OCI-LY7 (cell line): ENCODE measurements at regions not wholly inside any gene's neighbourhood (a gene's known extent, or its start where the extent isn't known, plus 50 kb on each side); places are given as distances from the start of the nearest gene placed in this dataset.

ENCODE experiments used
- BruUV-seq: library from RNA; stranded (reverse); fragments of 400-500 nt; replicated peaks from 2 replicates; lab custom pipeline; 2021; lab: Mats Ljungman, UMichigan
- CTCF ChIA-PET: fragments of 300-600 bp; sonication (Branson Sonifier 250); formaldehyde crosslinking; loops from one replicate; lab custom pipeline; 2022; ENCODE audit warnings: antibody characterized with exemption; ENCODE audit not compliant: unreplicated experiment; lab: Charles Lee
- POLR2A ChIA-PET: fragments of 300-600 bp; sonication (Branson Sonifier 250); formaldehyde crosslinking; loops from one replicate; lab custom pipeline; 2022; ENCODE audit warnings: antibody characterized with exemption; lab: Charles Lee
- DNase-seq: peaks from one replicate; pipeline ENCODE4 v3.0.0-alpha.2; 2015; ENCODE audit warnings: low spot score
- H2AFZ ChIP-seq: fragments of 200-600 bp; sonication (generic), shearing (Covaris generic); 2 replicates; pipeline ENCODE4 v1.6.1; 2014; ENCODE audit warnings: mild to moderate bottlenecking, antibody characterized with exemption, low read length, moderate library complexity
- H3K27ac ChIP-seq: fragments of 200-600 bp; sonication (generic); 2 replicates; pipeline ENCODE4 v1.5.1; 2014; ENCODE audit warnings: mixed run types, low read depth, mild to moderate bottlenecking, moderate library complexity, low read length, inconsistent platforms; ENCODE audit not compliant: poor library complexity, severe bottlenecking
- H3K36me3 ChIP-seq: fragments of 200-600 bp; sonication (generic); 2 replicates; pipeline ENCODE4 v1.6.1; 2014; ENCODE audit warnings: mild to moderate bottlenecking, antibody characterized with exemption, low read length, moderate library complexity, mixed read lengths; ENCODE audit not compliant: insufficient read depth
- H3K4me1 ChIP-seq: fragments of 200-600 bp; sonication (generic); 2 replicates; pipeline ENCODE4 v1.5.1; 2014; ENCODE audit warnings: mild to moderate bottlenecking, low read length; ENCODE audit not compliant: insufficient read depth, poor library complexity, severe bottlenecking
- H3K4me2 ChIP-seq: fragments of 200-600 bp; sonication (generic); 2 replicates; pipeline ENCODE4 v1.6.1; 2014; ENCODE audit warnings: mild to moderate bottlenecking, low read length
- H3K4me3 ChIP-seq: fragments of 200-600 bp; sonication (generic); 2 replicates; pipeline ENCODE4 v1.5.1; 2014; ENCODE audit warnings: mild to moderate bottlenecking, low read depth, low read length; ENCODE audit not compliant: poor library complexity, severe bottlenecking
- H3K79me2 ChIP-seq: fragments of 200-600 bp; sonication (generic); 2 replicates; pipeline ENCODE4 v1.6.1; 2016; ENCODE audit warnings: low read depth, mild to moderate bottlenecking, low read length, moderate library complexity, mixed read lengths; ENCODE audit not compliant: insufficient read depth
- H3K9me2 ChIP-seq: fragments of 200-600 bp; sonication (generic); 2 replicates; pipeline ENCODE4 v1.6.1; 2016; ENCODE audit warnings: mild to moderate bottlenecking, low read length, mixed read lengths; ENCODE audit not compliant: insufficient read depth
- H3K9me3 ChIP-seq: fragments of 200-600 bp; sonication (generic); 2 replicates; pipeline ENCODE4 v1.6.1; 2014; ENCODE audit warnings: mild to moderate bottlenecking, mixed run types, low read length, mixed read lengths
- H4K20me1 ChIP-seq: fragments of 200-600 bp; sonication (generic); 2 replicates; pipeline ENCODE4 v1.6.1; 2014; ENCODE audit warnings: mild to moderate bottlenecking, antibody characterized with exemption, low read length, moderate library complexity, mixed read lengths; ENCODE audit not compliant: insufficient read depth
- EZH2phosphoT487 ChIP-seq: fragments of 200-600 bp; sonication (generic); IDR thresholded peaks from 2 replicates; pipeline ENCODE4 v1.6.1; 2018; ENCODE audit warnings: low read depth, borderline replicate concordance, mild to moderate bottlenecking, mixed run types, antibody characterized with exemption, low read length, moderate library complexity, mixed read lengths
- intact Hi-C: fragments of 100-400 bp; cut with micrococcal nuclease; formaldehyde crosslinking; loops from one replicate; pipeline ENCODE4 v1.10.0; 2022; ENCODE audit not compliant: unreplicated experiment
- TF ChIP-seq, protein P1 (sequence below): fragments of 200-600 bp; sonication (generic); conservative IDR thresholded peaks from 2 replicates; pipeline ENCODE4 v1.5.1; 2014; ENCODE audit warnings: mild to moderate bottlenecking, antibody characterized with exemption, low read length, moderate library complexity, mixed read lengths

DNA sequence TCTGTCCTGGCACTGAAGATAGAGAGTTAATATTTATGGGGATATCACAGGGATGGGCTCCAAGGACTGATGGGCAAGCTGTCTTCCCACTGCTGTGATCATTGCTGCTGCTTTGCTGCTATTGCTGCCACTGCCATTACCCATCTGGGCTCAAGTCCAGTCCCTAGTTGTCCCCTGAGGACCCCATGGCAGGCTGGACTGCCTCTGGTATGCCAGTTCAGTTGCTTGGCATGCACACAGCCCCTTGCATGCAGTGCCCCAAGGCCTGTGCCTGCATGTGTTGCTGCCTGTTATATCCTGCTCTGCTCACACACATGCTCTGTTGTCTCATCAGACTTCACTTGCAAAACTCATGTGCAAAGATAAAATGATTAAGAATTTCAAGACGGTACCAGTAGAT, 109.5 kb downstream of the ADRA2A start:
- H3K4me1 ChIP-seq = no peaks in the 10 kb centered on the region
- H3K4me3 ChIP-seq = no peak overlapping the region
- ChIA-PET CTCF (no interaction called here), POLR2A (no interaction called here)
- no peak for DNase-seq
- no peaks in the 10 kb centered on the region for H3K9me2 ChIP-seq
- intact Hi-C loops = no loop called here
- H4K20me1 ChIP-seq = no peaks in the 10 kb centered on the region
- H3K27ac ChIP-seq = no peak overlapping the region
- H3K9me3 ChIP-seq = no peaks in the 10 kb centered on the region
- TF ChIP-seq, protein P1, sequence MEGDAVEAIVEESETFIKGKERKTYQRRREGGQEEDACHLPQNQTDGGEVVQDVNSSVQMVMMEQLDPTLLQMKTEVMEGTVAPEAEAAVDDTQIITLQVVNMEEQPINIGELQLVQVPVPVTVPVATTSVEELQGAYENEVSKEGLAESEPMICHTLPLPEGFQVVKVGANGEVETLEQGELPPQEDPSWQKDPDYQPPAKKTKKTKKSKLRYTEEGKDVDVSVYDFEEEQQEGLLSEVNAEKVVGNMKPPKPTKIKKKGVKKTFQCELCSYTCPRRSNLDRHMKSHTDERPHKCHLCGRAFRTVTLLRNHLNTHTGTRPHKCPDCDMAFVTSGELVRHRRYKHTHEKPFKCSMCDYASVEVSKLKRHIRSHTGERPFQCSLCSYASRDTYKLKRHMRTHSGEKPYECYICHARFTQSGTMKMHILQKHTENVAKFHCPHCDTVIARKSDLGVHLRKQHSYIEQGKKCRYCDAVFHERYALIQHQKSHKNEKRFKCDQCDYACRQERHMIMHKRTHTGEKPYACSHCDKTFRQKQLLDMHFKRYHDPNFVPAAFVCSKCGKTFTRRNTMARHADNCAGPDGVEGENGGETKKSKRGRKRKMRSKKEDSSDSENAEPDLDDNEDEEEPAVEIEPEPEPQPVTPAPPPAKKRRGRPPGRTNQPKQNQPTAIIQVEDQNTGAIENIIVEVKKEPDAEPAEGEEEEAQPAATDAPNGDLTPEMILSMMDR = no peak
- TF ChIP-seq EZH2phosphoT487 = no peak
- H3K4me2 ChIP-seq = no peak overlapping the region
- no peak overlapping the region for H2AFZ ChIP-seq
- H3K79me2 ChIP-seq = no peaks in the 10 kb centered on the region
- BruUV-seq = no TSS peak
- no peaks in the 10 kb centered on the region for H3K36me3 ChIP-seq

DNA sequence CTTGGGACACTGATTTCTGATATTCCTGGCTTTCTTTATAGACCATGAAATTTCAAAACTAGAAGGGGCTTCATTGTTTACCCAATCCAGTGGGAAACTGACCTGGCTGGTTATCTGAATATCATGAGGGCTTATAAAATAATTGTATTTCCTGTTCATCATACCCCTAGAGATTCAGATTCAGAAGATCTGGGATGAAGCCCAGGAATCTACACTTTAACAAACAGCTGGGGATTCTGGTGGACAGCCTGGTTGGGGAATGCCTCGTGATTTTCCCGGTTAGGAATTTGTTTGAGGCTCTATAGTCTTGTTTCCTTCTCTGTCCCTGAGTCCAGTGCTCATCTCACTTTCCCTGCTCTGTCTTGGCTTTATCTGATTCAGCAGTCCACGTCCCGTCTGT, 110.3 kb downstream of the ADRA2A start:
- H3K4me2 ChIP-seq = no peak overlapping the region
- TF ChIP-seq, protein P1 = no peak
- no peak for TF ChIP-seq EZH2phosphoT487
- intact Hi-C loops = no loop called here
- no peak overlapping the region for H3K4me3 ChIP-seq
- DNase-seq = no peak
- H3K36me3 ChIP-seq = no peaks in the 10 kb centered on the region
- POLR2A ChIA-PET = no interaction called here
- BruUV-seq = no TSS peak
- H3K9me3 ChIP-seq = no peaks in the 10 kb centered on the region
- CTCF ChIA-PET = no interaction called here
- no peaks in the 10 kb centered on the region for H4K20me1 ChIP-seq
- H2AFZ ChIP-seq = no peak overlapping the region
- H3K9me2 ChIP-seq = no peaks in the 10 kb centered on the region
- H3K4me1 ChIP-seq = no peaks in the 10 kb centered on the region
- H3K27ac ChIP-seq = no peak overlapping the region
- H3K79me2 ChIP-seq = no peaks in the 10 kb centered on the region

DNA sequence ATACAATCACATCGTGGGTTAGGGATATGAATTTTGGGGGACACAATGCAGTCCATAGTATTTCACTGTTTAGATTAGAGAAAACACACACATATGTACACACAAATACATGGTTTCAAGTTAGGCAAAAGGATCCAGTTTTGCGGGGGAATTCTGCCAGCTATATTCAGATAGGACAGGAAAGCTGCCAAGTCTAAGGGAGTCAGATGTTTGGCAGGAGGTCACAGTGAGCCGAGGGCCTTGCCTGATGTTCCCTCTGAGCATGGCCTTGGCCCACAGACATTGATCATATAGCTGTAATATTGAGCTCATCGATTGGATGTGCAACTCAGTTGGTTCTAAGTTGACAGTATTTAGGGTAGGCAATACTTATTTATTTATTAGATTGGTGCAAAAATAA, 122.8 kb downstream of the ADRA2A start:
- intact Hi-C loops = no loop called here
- no TSS peak for BruUV-seq
- TF ChIP-seq EZH2phosphoT487 = no peak
- TF ChIP-seq, protein P1 = no peak
- Histone ChIP-seq H3K4me1 (no peaks in the 10 kb centered on the region), H3K79me2 (no peaks in the 10 kb centered on the region), H3K4me2 (no peak overlapping the region), H2AFZ (no peak overlapping the region), H3K36me3 (no peaks in the 10 kb centered on the region), H3K27ac (no peak overlapping the region), H4K20me1 (no peaks in the 10 kb centered on the region), H3K9me3 (no peaks in the 10 kb centered on the region), H3K9me2 (no peaks in the 10 kb centered on the region), H3K4me3 (no peak overlapping the region)
- DNase-seq = no peak
- ChIA-PET CTCF (no interaction called here), POLR2A (interaction anchor here (0.7 kb wide), 2 partner anchors 9 to 973 kb away, joined by 3 read pairs; no protein-coding TSS in a partner anchor)
